Testis (tissue), 2 donors: ENCODE measurements at regions not wholly inside any gene's neighbourhood (a gene's known extent, or its start where the extent isn't known, plus 50 kb on each side); places are given as distances from the start of the nearest gene placed in this dataset.

Experiments used
- CTCF ChIP-seq, 3 experiments: fragments of 450-650 bp in 2 of 3; fragments of 200-600 bp in 1 of 3; sonication (generic) in 1 of 3; IDR thresholded peaks; one replicate each; pipeline ENCODE4 v1.5.1; 2016 to 2019; ENCODE audit warnings: antibody characterized with exemption in 3 of 3, mild to moderate bottlenecking in 2 of 3, moderate library complexity in 1 of 3
- POLR2A ChIP-seq: fragments of 450-650 bp; IDR thresholded peaks from one replicate; pipeline ENCODE4 v1.6.1; 2017; ENCODE audit warnings: antibody characterized with exemption, mild to moderate bottlenecking, moderate library complexity

- TF ChIP-seq CTCF (IDR thresholded peaks at IDR 0.05), result no peak
- TF ChIP-seq POLR2A, result no peak
Measured at GRCh38 chr15:69976366-69976994, 121.2 kb downstream of the TLE3 start.
